HepG2 (cell line): ENCODE measurements at regions not wholly inside any gene's neighbourhood (a gene's known extent, or its start where the extent isn't known, plus 50 kb on each side); places are given as distances from the start of the nearest gene placed in this dataset.

Experiments used
- ATAC-seq: fragments of 200-7000 bp; cut with Tn5 transposase; 3 replicates; pipeline ENCODE4 v1.9.1; 2020; ENCODE audit warnings: mild to moderate bottlenecking, moderate library complexity
- BruUV-seq: library from RNA; stranded (reverse); fragments of 400-500 nt; replicated peaks from 2 replicates; lab custom pipeline; 2021; lab: Mats Ljungman, UMichigan
- CTCF ChIA-PET: fragments of 300-600 bp; formaldehyde crosslinking; extraction: SDS; loops from one replicate; lab custom pipeline; 2021; ENCODE audit warnings: low total read pairs, inconsistent platforms, low intra/inter-chr PET ratio; lab: Yijun Ruan, JAX
- POLR2A ChIA-PET: fragments of 350-600 bp; sonication (Branson Sonifier 250); formaldehyde crosslinking; loops from one replicate; lab custom pipeline; 2020; ENCODE audit warnings: antibody characterized with exemption, inconsistent platforms; lab: Yijun Ruan, JAX
- DNase-seq: peaks from one replicate; pipeline ENCODE4 v3.0.0-alpha.2; 2015; ENCODE audit warnings: low spot score
- FAIRE-seq: peaks from 3 replicates; lab custom pipeline; 2011; peaks lifted over from hg19 to GRCh38; lab: Jason Lieb, UNC
- H2AFZ ChIP-seq: one replicate; pipeline ENCODE4 v1.6.1; 2011; ENCODE audit warnings: low read length, inconsistent platforms
- H3K27ac ChIP-seq: fragments of 300-600 bp; 3 replicates; pipeline ENCODE4 v1.8.0; 2011; ENCODE audit warnings: mixed run types, mild to moderate bottlenecking, mixed read lengths, low read length, inconsistent platforms; ENCODE audit not compliant: insufficient read depth; ENCODE audit errors: extremely low read length
- H3K27me3 ChIP-seq, 2 experiments: fragments of 200-600 bp in 1 of 2; 2 replicates in 1 of 2; 3 replicates in 1 of 2; pipeline versions ENCODE4 v1.6.0 to v1.8.0; 2011; ENCODE audit warnings: low read length in 2 of 2, mild to moderate bottlenecking in 2 of 2, moderate library complexity in 2 of 2, inconsistent platforms in 1 of 2; ENCODE audit not compliant: insufficient read depth in 2 of 2, control insufficient read depth in 1 of 2
- H3K36me3 ChIP-seq, 2 experiments: fragments of 200-600 bp in 1 of 2; replicated peaks in 1 of 2; 2 replicates in 1 of 2; 3 replicates in 1 of 2; pipeline versions ENCODE4 v1.5.1 to v1.8.0; 2011; ENCODE audit warnings: low read length in 2 of 2, inconsistent platforms in 1 of 2; ENCODE audit not compliant: insufficient read depth in 2 of 2, control insufficient read depth in 1 of 2
- H3K4me1 ChIP-seq: 2 replicates; pipeline ENCODE4 v1.5.1; 2012; ENCODE audit warnings: low read length, inconsistent platforms; ENCODE audit not compliant: insufficient read depth
- H3K4me2 ChIP-seq: 2 replicates; pipeline ENCODE4 v1.6.0; 2011; ENCODE audit warnings: low read depth, low read length, inconsistent platforms
- H3K4me3 ChIP-seq, 3 experiments: fragments of 200-600 bp in 1 of 3; sonication (generic), shearing (Covaris generic) in 1 of 3; replicated peaks in 1 of 3; 2 replicates each; pipeline ENCODE4 v1.5.1; 2011 to 2016; ENCODE audit warnings: low read length in 3 of 3, inconsistent platforms in 2 of 3, low read depth in 2 of 3, mild to moderate bottlenecking in 2 of 3, control low read depth in 1 of 3, mixed read lengths in 1 of 3; ENCODE audit not compliant: insufficient read depth in 1 of 3
- H3K79me2 ChIP-seq: one replicate; pipeline ENCODE4 v1.6.1; 2011; ENCODE audit warnings: low read length, inconsistent platforms; ENCODE audit not compliant: insufficient read depth
- H3K9ac ChIP-seq: 2 replicates; pipeline ENCODE4 v1.6.0; 2011; ENCODE audit warnings: mild to moderate bottlenecking, low read depth, low read length, inconsistent platforms; ENCODE audit not compliant: insufficient read depth
- H3K9me3 ChIP-seq: 2 replicates; pipeline ENCODE4 v1.5.1; 2012; ENCODE audit warnings: mild to moderate bottlenecking, low read length
- H4K20me1 ChIP-seq: 2 replicates; pipeline ENCODE4 v1.6.0; 2011; ENCODE audit warnings: inconsistent platforms, mild to moderate bottlenecking, low read length, moderate library complexity; ENCODE audit not compliant: insufficient read depth
- ARID4A ChIP-seq: sonication (generic); formaldehyde crosslinking; IDR thresholded peaks from 2 replicates; pipeline ENCODE4 v1.5.0; 2020; ENCODE audit warnings: mild to moderate bottlenecking, missing genetic modification reagents, borderline replicate concordance
- ELF4 ChIP-seq: sonication (generic); formaldehyde crosslinking; IDR thresholded peaks from 2 replicates; pipeline ENCODE4 v1.5.0; 2020; ENCODE audit warnings: missing genetic modification reagents, mild to moderate bottlenecking, moderate library complexity, borderline replicate concordance
- FOSL1 ChIP-seq: sonication (generic); formaldehyde crosslinking; IDR thresholded peaks from 2 replicates; pipeline ENCODE4 v1.9.0; 2021; ENCODE audit warnings: missing genetic modification reagents, borderline replicate concordance
- FOSL2 ChIP-seq: sonication (generic); formaldehyde crosslinking; IDR thresholded peaks from 2 replicates; pipeline ENCODE4 v1.4.0; 2020; ENCODE audit warnings: missing genetic modification reagents
- GATA4 ChIP-seq: sonication (generic); IDR thresholded peaks from 2 replicates; pipeline ENCODE4 v1.6.1; 2016; ENCODE audit warnings: antibody characterized with exemption, low read depth, borderline replicate concordance
- HCFC1 ChIP-seq: fragments of 150-350 bp; IDR thresholded peaks from 2 replicates; pipeline ENCODE4 v1.6.1; 2014; ENCODE audit warnings: low read depth, low read length
- HNF4G ChIP-seq, 2 experiments: sonication (generic) in 1 of 2; formaldehyde crosslinking in 1 of 2; IDR thresholded peaks; 2 replicates each; pipeline versions ENCODE4 v1.4.0 to v1.6.1; 2011 to 2020; ENCODE audit warnings: borderline replicate concordance in 2 of 2, low read depth in 2 of 2, mild to moderate bottlenecking in 2 of 2, low read length in 1 of 2, missing genetic modification reagents in 1 of 2, moderate library complexity in 1 of 2
- JUN ChIP-seq: sonication (generic); formaldehyde crosslinking; IDR thresholded peaks from 2 replicates; pipeline ENCODE4 v1.4.0; 2020; ENCODE audit warnings: mild to moderate bottlenecking, missing genetic modification reagents
- MAZ ChIP-seq, 2 experiments: sonication (generic) in 1 of 2; formaldehyde crosslinking in 1 of 2; IDR thresholded peaks; 2 replicates each; pipeline versions ENCODE4 v1.5.0 to v1.6.1; 2012 to 2020; ENCODE audit warnings: low read depth in 2 of 2, mild to moderate bottlenecking in 2 of 2, borderline replicate concordance in 1 of 2, improper control_type of control experiment in 1 of 2, low read length in 1 of 2, missing genetic modification reagents in 1 of 2, moderate library complexity in 1 of 2
- NR2C2 ChIP-seq: sonication (generic); formaldehyde crosslinking; IDR thresholded peaks from 2 replicates; pipeline ENCODE4 v1.4.0; 2020; ENCODE audit warnings: missing genetic modification reagents, mild to moderate bottlenecking, moderate library complexity, borderline replicate concordance
- RBAK ChIP-seq: sonication (generic); formaldehyde crosslinking; IDR thresholded peaks from 2 replicates; pipeline ENCODE4 v1.5.1; 2020; ENCODE audit warnings: mild to moderate bottlenecking, missing genetic modification reagents
- SALL2 ChIP-seq: sonication (generic); formaldehyde crosslinking; IDR thresholded peaks from 2 replicates; pipeline ENCODE4 v1.8.1; 2023; ENCODE audit warnings: mild to moderate bottlenecking, missing genetic modification reagents, inconsistent platforms
- SP5 ChIP-seq: IDR thresholded peaks from 2 replicates; pipeline ENCODE4 v1.6.1; 2016; ENCODE audit warnings: low read depth, borderline replicate concordance
- ZNF484 ChIP-seq: sonication (generic); formaldehyde crosslinking; IDR thresholded peaks from 2 replicates; pipeline ENCODE4 v1.5.1; 2020; ENCODE audit warnings: mild to moderate bottlenecking, low read depth, missing genetic modification reagents, borderline replicate concordance
- ZNF720 ChIP-seq: sonication (generic); formaldehyde crosslinking; IDR thresholded peaks from 2 replicates; pipeline ENCODE4 v1.4.0; 2020; ENCODE audit warnings: missing genetic modification reagents
- WGBS: methylation state at CpG from one replicate; pipeline ENCODE4 v1.1.6; 2017; ENCODE audit warnings: low lambda C conversion rate; 5-methylcytosine and 5-hydroxymethylcytosine counted together
- in situ Hi-C: cut with HindIII; loops from 2 replicates; pipeline ENCODE4 v1.10.0; 2017; ENCODE audit warnings: low pct_unique_long_range_greater_than_20kb; ENCODE audit not compliant: extremely low pct_ligation_motif_present
- intact Hi-C: fragments of 100-400 bp; cut with micrococcal nuclease; formaldehyde crosslinking; loops from one replicate; pipeline ENCODE4 v1.10.0; 2022; ENCODE audit not compliant: unreplicated experiment

GRCh38 chr1:83807231-83807630 lies 191.7 kb downstream of the TTLL7 start:
- no TSS peak for BruUV-seq
- DNase-seq, result no peak
- Histone ChIP-seq H3K4me3 (no peak overlapping the region), H3K4me2 (no peak overlapping the region)
- intact Hi-C loops, result no loop called here
- CTCF ChIA-PET, result no interaction called here
- TF ChIP-seq ARID4A, result no peak
- no peak for TF ChIP-seq ELF4 (CRISPR knock-in tag)
- no peak for TF ChIP-seq FOSL1 (CRISPR knock-in tag)
- no peak for TF ChIP-seq MAZ (IDR thresholded peaks at IDR 0.05; ENCODE audit: borderline replicate concordance, low read depth, low read length)
- TF ChIP-seq MAZ (CRISPR knock-in tag; IDR thresholded peaks at IDR 0.05; ENCODE audit: low read depth), result no peak
- TF ChIP-seq ZNF720 (CRISPR knock-in tag), result no peak
- no peak for TF ChIP-seq SP5 (CRISPR knock-in tag)
- TF ChIP-seq GATA4, result no peak
- no peak for TF ChIP-seq NR2C2
- TF ChIP-seq RBAK (CRISPR knock-in tag), result no peak
- no peak for TF ChIP-seq SALL2
- TF ChIP-seq HNF4G (IDR thresholded peaks at IDR 0.05; ENCODE audit: borderline replicate concordance, low read depth, low read length), result no peak
- no peak for TF ChIP-seq HNF4G (CRISPR knock-in tag; IDR thresholded peaks at IDR 0.05; ENCODE audit: borderline replicate concordance, low read depth)
- no peak for TF ChIP-seq HCFC1
- TF ChIP-seq JUN, result no peak
- no peak for TF ChIP-seq ZNF484 (CRISPR knock-in tag)
- no peak for TF ChIP-seq FOSL2 (CRISPR knock-in tag)
- TF ChIP-seq, all 625 proteins: peak for 0
- Histone ChIP-seq H3K9ac (no peak overlapping the region), H3K9me3 (peaks cover 18% of the 10 kb centered on the region; the same call in 1 of the 2 replicates), H3K36me3 (no peaks in the 10 kb centered on the region), H3K4me1 (no peaks in the 10 kb centered on the region), H4K20me1 (no peaks in the 10 kb centered on the region), H3K27me3 (no peaks in the 10 kb centered on the region), H2AFZ (no peak overlapping the region), H3K27ac (no peak overlapping the region), H3K79me2 (no peaks in the 10 kb centered on the region)
- WGBS, result 11% methylated on average over 1 of the region's 1 CpG
- in situ Hi-C loops, result no loop called here
- FAIRE-seq (no peak), ATAC-seq (no peak)
- POLR2A ChIA-PET, result no interaction called here
